Heart left ventricle (tissue), 16 donors: ENCODE measurements at regions not wholly inside any gene's neighbourhood (a gene's known extent, or its start where the extent isn't known, plus 50 kb on each side); places are given as distances from the start of the nearest gene placed in this dataset.
A peak's percentile ranks its signal among the peaks of the same experiment; 100 is the strongest.

Experiments
- ATAC-seq, 4 donors: fragments of 200-7000 bp; cut with Tn5 transposase; one replicate each; pipeline ENCODE4 v1.9.1; 2020 to 2022; ENCODE audit warnings: moderate library complexity in 4 of 4, mild to moderate bottlenecking in 3 of 4, moderate number of reproducible peaks in 1 of 4
- DNase-seq, 5 donors: peaks; one replicate each; pipeline ENCODE4 v3.0.0-alpha.2; 2020
- H3K27ac ChIP-seq, 12 donors: fragments of 200-600 bp; sonication (generic) in 4 of 12; one replicate each; pipeline versions ENCODE4 v1.5.0 to v1.8.0; 2016 to 2022; ENCODE audit warnings: mild to moderate bottlenecking in 2 of 12
- H3K27me3 ChIP-seq, 9 donors: fragments of 200-600 bp; sonication (generic) in 2 of 9; one replicate each; pipeline versions ENCODE4 v1.5.1 to v1.8.0; 2016 to 2022; ENCODE audit warnings: mild to moderate bottlenecking in 3 of 9
- H3K36me3 ChIP-seq, 9 donors: fragments of 200-600 bp; sonication (generic) in 2 of 9; one replicate each; pipeline versions ENCODE4 v1.5.0 to v1.8.0; 2018 to 2022; ENCODE audit warnings: mild to moderate bottlenecking in 2 of 9
- H3K4me1 ChIP-seq, 12 donors: fragments of 200-600 bp; sonication (generic) in 4 of 12; one replicate each; pipeline versions ENCODE4 v1.5.0 to v1.8.0; 2016 to 2022; ENCODE audit warnings: mild to moderate bottlenecking in 3 of 12
- H3K4me3 ChIP-seq, 12 donors: fragments of 200-600 bp; sonication (generic) in 4 of 12; one replicate each; pipeline versions ENCODE4 v1.5.0 to v1.8.0; 2017 to 2022; ENCODE audit warnings: mild to moderate bottlenecking in 9 of 12, moderate library complexity in 4 of 12
- H3K9me3 ChIP-seq, 12 donors: fragments of 200-600 bp; sonication (generic) in 4 of 12; one replicate each; pipeline versions ENCODE4 v1.5.0 to v1.8.0; 2016 to 2022; ENCODE audit warnings: mild to moderate bottlenecking in 1 of 12
- POLR2A ChIP-seq, 2 donors: fragments of 450-650 bp; IDR thresholded peaks; one replicate each; pipeline ENCODE4 v1.6.1; 2017; ENCODE audit warnings: antibody characterized with exemption in 2 of 2, mild to moderate bottlenecking in 2 of 2, moderate library complexity in 2 of 2
- WGBS, 4 donors: extraction: QIAGEN DNeasy Blood & Tissue Kit in 2 of 4; methylation state at CpG; one replicate each; pipeline versions ENCODE4 v1.1.5 to v1.1.7; 2013 to 2018; 5-methylcytosine and 5-hydroxymethylcytosine counted together
- intact Hi-C, 10 donors: fragments of 100-400 bp; cut with DNase I; formaldehyde crosslinking; loops; one replicate each; pipeline versions ENCODE4 v1.11.1 to v1.14.2; 2022
- TF ChIP-seq, protein P1 (sequence below), 12 donors: fragments of 200-600 bp; sonication (generic) in 4 of 12; IDR thresholded peaks; one replicate each; pipeline versions ENCODE4 v1.5.0 to v1.8.0; 2018 to 2022; ENCODE audit warnings: antibody characterized with exemption in 12 of 12, mild to moderate bottlenecking in 5 of 12
- donor health status: ischemic (EF 13 %, LVEDD 7.1; RV severe dilation, severe dysfunction).
- donor health status: healthy with polysubstance abuse.
- donor health status: DM: no; HTN: yes; CAD: no.
- donor health status: DM: no; HTN: no; CAD: no.
- donor health status: ischemic (EF 25% LVEDD 6.9; RV normal size, moderate dysfunction).
- donor health status: ischemic (EF 25% LVEDD 5.7; RV mildly dilated, moderate dysfunction).
- donor health status: healthy.
- donor health status: DM: yes; HTN: yes; CAD: no.
- donor health status: ischemic (EF 35%, LVEDD 5.7; RV mildly dilated, moderate dysfunction).
- donor health status: nonischemic (EF 11% LVEDD 7.7; RV severe dilation, severe dysfunction).
- donor health status: DM: yes; HTN: yes; CAD: no.
- donor health status: PGD.
- donor health status: ischemic (EF 29% LVEDD 5.4; RV normal size, mild dysfunction).
- donor health status: nonischemic (EF 23%, LVEDD 6.1; RV moderate dilation, normal function).

- intact Hi-C loops, result no loop called here
- no peak for DNase-seq
- ATAC-seq, result no peak
- no peaks in the 10 kb centered on the region for H3K36me3 ChIP-seq
- no peaks in the 10 kb centered on the region for H3K9me3 ChIP-seq
- no peak overlapping the region for H3K27ac ChIP-seq
- peaks cover 0 to under 1% (median 0%) of the 10 kb centered on the region in 12 donors for H3K4me1 ChIP-seq
- TF ChIP-seq, protein P1, sequence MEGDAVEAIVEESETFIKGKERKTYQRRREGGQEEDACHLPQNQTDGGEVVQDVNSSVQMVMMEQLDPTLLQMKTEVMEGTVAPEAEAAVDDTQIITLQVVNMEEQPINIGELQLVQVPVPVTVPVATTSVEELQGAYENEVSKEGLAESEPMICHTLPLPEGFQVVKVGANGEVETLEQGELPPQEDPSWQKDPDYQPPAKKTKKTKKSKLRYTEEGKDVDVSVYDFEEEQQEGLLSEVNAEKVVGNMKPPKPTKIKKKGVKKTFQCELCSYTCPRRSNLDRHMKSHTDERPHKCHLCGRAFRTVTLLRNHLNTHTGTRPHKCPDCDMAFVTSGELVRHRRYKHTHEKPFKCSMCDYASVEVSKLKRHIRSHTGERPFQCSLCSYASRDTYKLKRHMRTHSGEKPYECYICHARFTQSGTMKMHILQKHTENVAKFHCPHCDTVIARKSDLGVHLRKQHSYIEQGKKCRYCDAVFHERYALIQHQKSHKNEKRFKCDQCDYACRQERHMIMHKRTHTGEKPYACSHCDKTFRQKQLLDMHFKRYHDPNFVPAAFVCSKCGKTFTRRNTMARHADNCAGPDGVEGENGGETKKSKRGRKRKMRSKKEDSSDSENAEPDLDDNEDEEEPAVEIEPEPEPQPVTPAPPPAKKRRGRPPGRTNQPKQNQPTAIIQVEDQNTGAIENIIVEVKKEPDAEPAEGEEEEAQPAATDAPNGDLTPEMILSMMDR (IDR thresholded peaks at IDR 0.05), result no peak
- TF ChIP-seq POLR2A (IDR thresholded peaks at IDR 0.05), result no peak
- H3K4me3 ChIP-seq, result no peak overlapping the region
- H3K27me3 ChIP-seq, result no peaks in the 10 kb centered on the region
Observed at GRCh38 chr4:62523256-62523655, 1323.1 kb downstream of the ADGRL3 start.

DNA sequence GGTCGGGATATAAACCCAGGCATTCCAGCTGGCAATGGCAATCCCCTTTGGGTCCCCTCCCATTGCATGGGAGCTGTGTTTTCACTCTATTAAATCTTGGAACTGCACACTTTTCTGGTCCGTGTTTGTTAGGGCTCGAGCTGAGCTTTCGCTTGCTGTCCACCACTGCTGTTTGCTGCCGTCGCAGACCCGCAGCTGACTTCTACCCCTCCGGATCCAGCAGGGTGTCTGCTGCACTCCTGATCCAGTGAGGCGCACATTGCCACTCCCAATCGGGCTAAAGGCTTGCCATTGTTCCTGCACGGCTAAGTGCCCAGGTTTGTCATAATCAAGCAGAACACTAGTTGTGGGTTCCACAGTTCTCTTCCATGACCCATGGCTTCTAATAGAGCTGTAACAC is 1322.1 kb downstream of the ADGRL3 start:
- H3K36me3 ChIP-seq, result no peaks in the 10 kb centered on the region
- no peak for TF ChIP-seq POLR2A (IDR thresholded peaks at IDR 0.05)
- TF ChIP-seq, protein P1 (IDR thresholded peaks at IDR 0.05), result no peak
- no peaks in the 10 kb centered on the region for H3K9me3 ChIP-seq
- ATAC-seq, result no peak
- intact Hi-C loops, result no loop called here
- H3K27ac ChIP-seq, result no peak overlapping the region
- H3K27me3 ChIP-seq, result no peaks in the 10 kb centered on the region
- no peak overlapping the region for H3K4me3 ChIP-seq
- H3K4me1 ChIP-seq, result peaks cover 0 to 9% (median 0%) of the 10 kb centered on the region in 12 donors
- no peak for DNase-seq
- 86 to 95% (median 90%) methylated on average over 11 of the region's 11 CpGs for WGBS, 4 donors

GRCh38 chr4:62517716-62518115 is 1317.6 kb downstream of the ADGRL3 start:
- ATAC-seq, result peak in 2 of 4 donors; percentile 57 to 59
- no peak for DNase-seq
- intact Hi-C loops, result no loop called here
- H3K36me3 ChIP-seq, result no peaks in the 10 kb centered on the region
- TF ChIP-seq, protein P1 (IDR thresholded peaks at IDR 0.05), result no peak
- TF ChIP-seq POLR2A (IDR thresholded peaks at IDR 0.05), result no peak
- peaks cover 0 to 9% (median 0%) of the 10 kb centered on the region in 12 donors for H3K4me1 ChIP-seq
- H3K27ac ChIP-seq, result no peak overlapping the region
- H3K4me3 ChIP-seq, result no peak overlapping the region
- H3K27me3 ChIP-seq, result no peaks in the 10 kb centered on the region
- 48 to 53% (median 50%) methylated on average over 1 of the region's 1 CpG for WGBS, 4 donors
- H3K9me3 ChIP-seq, result no peaks in the 10 kb centered on the region

- 62 to 90% (median 85%) methylated on average over 2 of the region's 2 CpGs for WGBS, 4 donors
Observed at GRCh38 chr4:62513306-62513705, 1313.2 kb downstream of the ADGRL3 start.

More at GRCh38 chr4:62513306-62513705, 1313.2 kb downstream of the ADGRL3 start:
- Histone ChIP-seq H3K4me1 (peaks cover 0 to 9% (median 0%) of the 10 kb centered on the region in 12 donors), H3K27me3 (no peaks in the 10 kb centered on the region), H3K9me3 (no peaks in the 10 kb centered on the region), H3K36me3 (no peaks in the 10 kb centered on the region), H3K4me3 (no peak overlapping the region), H3K27ac (no peak overlapping the region)
- no peak for ATAC-seq
- intact Hi-C loops, result no loop called here
- no peak for DNase-seq
- TF ChIP-seq, protein P1 (IDR thresholded peaks at IDR 0.05), result no peak
- TF ChIP-seq POLR2A (IDR thresholded peaks at IDR 0.05), result no peak
